H1 (cell line): ENCODE measurements at regions not wholly inside any gene's neighbourhood (a gene's known extent, or its start where the extent isn't known, plus 50 kb on each side); places are given as distances from the start of the nearest gene placed in this dataset.

Source experiments
- CTCF ChIA-PET: fragments of 300-600 bp; sonication (Branson Sonifier 250); formaldehyde crosslinking; loops from one replicate; lab custom pipeline; 2021; ENCODE audit not compliant: partially characterized antibody; lab: Charles Lee
- POLR2A ChIA-PET: fragments of 300-600 bp; sonication (Branson Sonifier 250); formaldehyde crosslinking; loops from one replicate; lab custom pipeline; 2021; ENCODE audit warnings: inconsistent platforms; ENCODE audit not compliant: partially characterized antibody; lab: Charles Lee
- DNase-seq, 2 experiments: peaks; one replicate each; pipeline versions ENCODE4 v3.0.0 to v3.0.0-alpha.2; 2010 to 2022; ENCODE audit warnings: low spot score in 2 of 2, low read depth in 1 of 2, mixed read lengths in 1 of 2
- FAIRE-seq: peaks from 2 replicates; lab custom pipeline; 2011; peaks lifted over from hg19 to GRCh38; lab: Jason Lieb, UNC
- H2AFZ ChIP-seq: 2 replicates; pipeline ENCODE4 v1.8.1; 2012; ENCODE audit warnings: low read length, inconsistent platforms
- H2AK5ac ChIP-seq: 2 replicates; pipeline ENCODE4 v1.6.1; 2013; ENCODE audit warnings: low read depth, low read length
- H2BK120ac ChIP-seq: replicated peaks from 2 replicates; pipeline ENCODE3; 2013; ENCODE audit warnings: low read depth, low read length, inconsistent platforms
- H2BK12ac ChIP-seq: 2 replicates; pipeline ENCODE4 v1.6.1; 2013; ENCODE audit warnings: low read depth, low read length
- H2BK15ac ChIP-seq: 2 replicates; pipeline ENCODE4 v1.6.1; 2013; ENCODE audit warnings: low read length
- H2BK20ac ChIP-seq: 2 replicates; pipeline ENCODE4 v1.6.1; 2013; ENCODE audit warnings: low read length
- H2BK5ac ChIP-seq: 2 replicates; pipeline ENCODE4 v1.6.1; 2013; ENCODE audit warnings: low read depth, low read length
- H3K14ac ChIP-seq: 2 replicates; pipeline ENCODE4 v1.6.1; 2013; ENCODE audit warnings: inconsistent platforms; ENCODE audit not compliant: insufficient read length
- H3K18ac ChIP-seq: 2 replicates; pipeline ENCODE4 v1.6.1; 2013; ENCODE audit warnings: low read length; ENCODE audit errors: extremely low read depth
- H3K23ac ChIP-seq: 2 replicates; pipeline ENCODE4 v1.6.1; 2013; ENCODE audit warnings: inconsistent platforms; ENCODE audit not compliant: insufficient read length
- H3K23me2 ChIP-seq: 2 replicates; pipeline ENCODE4 v1.6.1; 2013; ENCODE audit warnings: low read depth, low read length
- H3K27ac ChIP-seq: 2 replicates; pipeline ENCODE4 v1.6.1; 2011; ENCODE audit warnings: low read depth, low read length, inconsistent platforms
- H3K27me3 ChIP-seq, 4 experiments: replicated peaks in 1 of 4; 1 replicate in 1 of 4; 2 replicates in 3 of 4; pipeline versions ENCODE4 v1.6.1 to v1.8.1; 2011 to 2013; ENCODE audit warnings: low read length in 3 of 4, mild to moderate bottlenecking in 3 of 4, inconsistent platforms in 2 of 4, mixed read lengths in 2 of 4, moderate library complexity in 1 of 4; ENCODE audit not compliant: control insufficient read depth in 3 of 4, insufficient read depth in 3 of 4; ENCODE audit errors: extremely low read depth in 1 of 4
- H3K36me3 ChIP-seq, 4 experiments: 2 replicates each; pipeline versions ENCODE4 v1.6.1 to v1.8.1; 2011 to 2013; ENCODE audit warnings: mild to moderate bottlenecking in 4 of 4, low read length in 3 of 4, moderate library complexity in 2 of 4, control low read depth in 1 of 4, inconsistent platforms in 1 of 4; ENCODE audit not compliant: insufficient read depth in 4 of 4, control insufficient read depth in 2 of 4
- H3K4ac ChIP-seq: replicated peaks from 2 replicates; pipeline ENCODE3; 2013; ENCODE audit warnings: low read length, low read depth, mixed read lengths, inconsistent platforms; ENCODE audit not compliant: insufficient read length
- H3K4me1 ChIP-seq, 4 experiments: replicated peaks in 1 of 4; 1 replicate in 1 of 4; 2 replicates in 3 of 4; pipeline versions ENCODE4 v1.6.1 to v1.8.1; 2011 to 2013; ENCODE audit warnings: low read length in 3 of 4, inconsistent platforms in 2 of 4, mixed read lengths in 1 of 4; ENCODE audit not compliant: insufficient read depth in 4 of 4, control insufficient read depth in 3 of 4
- H3K4me2 ChIP-seq, 2 experiments: 2 replicates each; pipeline versions ENCODE4 v1.6.1 to v1.8.1; 2011 to 2013; ENCODE audit warnings: low read depth in 2 of 2, low read length in 2 of 2, control low read depth in 1 of 2, inconsistent platforms in 1 of 2, mild to moderate bottlenecking in 1 of 2; ENCODE audit not compliant: insufficient read depth in 1 of 2
- H3K4me3 ChIP-seq, 4 experiments: fragments of 200-600, 300-600 bp in 1 of 4; sonication (generic), shearing (Covaris generic), sonication (Bioruptor Twin) in 1 of 4; 2 replicates each; pipeline versions ENCODE4 v1.5.1 to v1.8.1; 2011 to 2016; ENCODE audit warnings: low read length in 4 of 4, low read depth in 3 of 4, control low read depth in 2 of 4, inconsistent platforms in 2 of 4, mild to moderate bottlenecking in 2 of 4, mixed read lengths in 1 of 4, moderate library complexity in 1 of 4; ENCODE audit not compliant: insufficient read depth in 2 of 4; ENCODE audit errors: extremely low read depth in 1 of 4
- H3K56ac ChIP-seq: replicated peaks from 2 replicates; pipeline ENCODE3; 2013; ENCODE audit warnings: low read depth, mild to moderate bottlenecking, mixed read lengths, low read length, inconsistent platforms; ENCODE audit not compliant: insufficient read length
- H3K79me1 ChIP-seq: 2 replicates; pipeline ENCODE4 v1.6.1; 2013; ENCODE audit warnings: low read depth, low read length, control low read depth
- H3K79me2 ChIP-seq, 2 experiments: 2 replicates each; pipeline versions ENCODE4 v1.6.1 to v1.8.1; 2012 to 2013; ENCODE audit warnings: low read length in 2 of 2, mild to moderate bottlenecking in 2 of 2, inconsistent platforms in 1 of 2; ENCODE audit not compliant: insufficient read depth in 2 of 2, control insufficient read depth in 1 of 2
- H3K9ac ChIP-seq, 4 experiments: replicated peaks in 1 of 4; 1 replicate in 1 of 4; 2 replicates in 3 of 4; pipeline versions ENCODE4 v1.6.1 to v1.8.1; 2011 to 2013; ENCODE audit warnings: low read depth in 3 of 4, low read length in 3 of 4, control low read depth in 2 of 4, mild to moderate bottlenecking in 2 of 4, moderate library complexity in 2 of 4, inconsistent platforms in 1 of 4; ENCODE audit errors: extremely low read depth in 1 of 4
- H3K9me3 ChIP-seq, 2 experiments: 2 replicates each; pipeline versions ENCODE4 v1.6.1 to v1.8.1; 2012 to 2013; ENCODE audit warnings: mild to moderate bottlenecking in 2 of 2, moderate library complexity in 2 of 2, control low read depth in 1 of 2, inconsistent platforms in 1 of 2, low read depth in 1 of 2, low read length in 1 of 2, mixed read lengths in 1 of 2; ENCODE audit not compliant: insufficient read depth in 2 of 2
- H4K20me1 ChIP-seq, 2 experiments: replicated peaks in 1 of 2; 2 replicates each; pipeline versions ENCODE3 to v1.8.1; 2011 to 2013; ENCODE audit warnings: inconsistent platforms in 2 of 2, low read length in 2 of 2, mild to moderate bottlenecking in 1 of 2; ENCODE audit not compliant: insufficient read depth in 2 of 2, control insufficient read depth in 1 of 2
- H4K5ac ChIP-seq: 2 replicates; pipeline ENCODE4 v1.6.1; 2013; ENCODE audit warnings: low read length, low read depth, mixed read lengths, inconsistent platforms; ENCODE audit not compliant: insufficient read length
- H4K8ac ChIP-seq: 2 replicates; pipeline ENCODE4 v1.8.0; 2013; ENCODE audit warnings: mild to moderate bottlenecking, moderate library complexity, low read length, inconsistent platforms; ENCODE audit not compliant: insufficient read depth; ENCODE audit errors: extremely low read depth
- H4K91ac ChIP-seq: replicated peaks from 2 replicates; pipeline ENCODE3; 2013; ENCODE audit warnings: low read length, mixed read lengths, inconsistent platforms; ENCODE audit not compliant: insufficient read length
- BCL11A ChIP-seq, 2 experiments: IDR thresholded peaks; one replicate each; pipeline ENCODE4 v1.6.1; 2011; ENCODE audit warnings: low read depth in 2 of 2, low read length in 2 of 2, mild to moderate bottlenecking in 2 of 2
- CBX5 ChIP-seq: fragments of 300-800, 300-1000 bp; sonication (generic); IDR thresholded peaks from 2 replicates; pipeline ENCODE4 v1.7.1; 2016; ENCODE audit warnings: antibody characterized with exemption, low read length, low read depth
- CBX8 ChIP-seq: fragments of 300-800, 300-1000 bp; sonication (generic); IDR thresholded peaks from 2 replicates; pipeline ENCODE4 v1.7.1; 2016; ENCODE audit warnings: low read depth, low read length, borderline replicate concordance
- CREB1 ChIP-seq: IDR thresholded peaks from 2 replicates; pipeline ENCODE4 v1.6.1; 2012; ENCODE audit warnings: inconsistent platforms
- CTBP2 ChIP-seq: IDR thresholded peaks from 2 replicates; pipeline ENCODE4 v1.7.0; 2011; ENCODE audit warnings: borderline replicate concordance, mild to moderate bottlenecking, moderate library complexity, mixed read lengths, low read length; ENCODE audit not compliant: insufficient read depth, insufficient read length
- EP300 ChIP-seq, 2 experiments: IDR thresholded peaks; 1 replicate in 1 of 2; 2 replicates in 1 of 2; pipeline ENCODE4 v1.6.1; 2011 to 2012; ENCODE audit warnings: low read depth in 2 of 2, low read length in 2 of 2, mild to moderate bottlenecking in 2 of 2, borderline replicate concordance in 1 of 2, inconsistent platforms in 1 of 2, moderate library complexity in 1 of 2
- GABPA ChIP-seq: IDR thresholded peaks from 2 replicates; pipeline ENCODE4 v1.6.1; 2011; ENCODE audit warnings: mild to moderate bottlenecking, low read length, moderate library complexity, borderline replicate concordance; ENCODE audit not compliant: insufficient read depth
- RBBP5 ChIP-seq: IDR thresholded peaks from 2 replicates; pipeline ENCODE4 v1.7.1; 2012; ENCODE audit warnings: low read depth, mild to moderate bottlenecking, inconsistent platforms, low read length, moderate library complexity, borderline replicate concordance
- SIX5 ChIP-seq: IDR thresholded peaks from 2 replicates; pipeline ENCODE4 v1.6.1; 2011; ENCODE audit warnings: mild to moderate bottlenecking, low read depth, low read length
- SP1 ChIP-seq: IDR thresholded peaks from 2 replicates; pipeline ENCODE4 v1.6.1; 2011; ENCODE audit warnings: low read depth, low read length
- SUZ12 ChIP-seq: fragments of 200-600 bp; sonication (generic); IDR thresholded peaks from 2 replicates; pipeline ENCODE4 v1.6.1; 2012; ENCODE audit warnings: mild to moderate bottlenecking, inconsistent platforms, low read length, moderate library complexity, mixed read lengths
- TBP ChIP-seq: IDR thresholded peaks from 2 replicates; pipeline ENCODE4 v1.6.1; 2011; ENCODE audit warnings: low read depth, low read length, improper control_type of control experiment
- WGBS, 2 experiments: shearing (Covaris generic) in 1 of 2; methylation state at CpG; one replicate each; pipeline versions ENCODE4 v1.1.6 to v1.1.7; 2013 to 2015; ENCODE audit warnings: low lambda C conversion rate in 2 of 2, mixed read lengths in 2 of 2, inconsistent platforms in 1 of 2, low coverage in 1 of 2, missing lambda C conversion rate in 1 of 2; ENCODE audit not compliant: insufficient replicate concordance in 2 of 2, insufficient coverage in 1 of 2, insufficient read length in 1 of 2; ENCODE audit errors: extremely low coverage in 1 of 2, missing lambda C conversion rate in 1 of 2; 5-methylcytosine and 5-hydroxymethylcytosine counted together
- TF ChIP-seq, protein P1 (sequence below): IDR thresholded peaks from 2 replicates; pipeline ENCODE4 v1.6.1; 2012; ENCODE audit warnings: inconsistent platforms
- TF ChIP-seq, protein P2 (sequence below): IDR thresholded peaks from 2 replicates; pipeline ENCODE4 v1.6.1; 2011; ENCODE audit warnings: low read depth, mild to moderate bottlenecking, low read length; ENCODE audit not compliant: insufficient read depth

GRCh38 chr1:194917769-194918168 lies 1690.5 kb downstream of the KCNT2 start:
- FAIRE-seq (no peak), DNase-seq (no peak)
- Histone ChIP-seq H3K4me2 (no peak overlapping the region), H2BK5ac (no peak overlapping the region), H2BK120ac (no peak overlapping the region), H4K8ac (no peak overlapping the region), H3K27ac (no peak overlapping the region), H2AFZ (peak overlapping the region; percentile 13; the same call in 1 of the 2 replicates), H4K5ac (no peak overlapping the region), H3K4me3 (no peak overlapping the region), H3K56ac (no peak overlapping the region), H4K91ac (no peak overlapping the region), H2BK15ac (no peak overlapping the region), H3K27me3 (no peaks in the 10 kb centered on the region), H3K4me1 (peaks cover 0 to 3% (median 0%) of the 10 kb centered on the region in 4 experiments; a peak in 1 of 7 replicates), H3K79me1 (no peaks in the 10 kb centered on the region), H3K4ac (no peak overlapping the region), H3K9ac (no peak overlapping the region), H2AK5ac (no peak overlapping the region), H3K36me3 (no peaks in the 10 kb centered on the region), H3K9me3 (no peaks in the 10 kb centered on the region), H3K79me2 (no peaks in the 10 kb centered on the region), H3K23me2 (no peaks in the 10 kb centered on the region), H2BK20ac (no peak overlapping the region), H2BK12ac (no peak overlapping the region), H3K23ac (no peak overlapping the region), H3K18ac (no peak overlapping the region), H3K14ac (no peak overlapping the region), H4K20me1 (no peaks in the 10 kb centered on the region)
- POLR2A ChIA-PET, result no interaction called here
- WGBS, 2 experiments, result 89% methylated on average over 4 of the region's 4 CpGs; no CpG with 5 or more reads in 1 of the 2 experiments
- CTCF ChIA-PET, result no interaction called here
- TF ChIP-seq GABPA (no peak), CBX8 (no peak), RBBP5 (no peak), CREB1 (no peak), TBP (no peak), CTBP2 (no peak), BCL11A (IDR thresholded peaks at IDR 0.05; ENCODE audit: low read depth in 2 of 2, low read length in 2 of 2) (no peak), EP300 (IDR thresholded peaks at IDR 0.05; ENCODE audit: borderline replicate concordance in 1 of 2, low read depth in 2 of 2, low read length in 2 of 2) (no peak), CBX5 (no peak), SUZ12 (no peak), SIX5 (no peak), SP1 (no peak)
- TF ChIP-seq, protein P1, sequence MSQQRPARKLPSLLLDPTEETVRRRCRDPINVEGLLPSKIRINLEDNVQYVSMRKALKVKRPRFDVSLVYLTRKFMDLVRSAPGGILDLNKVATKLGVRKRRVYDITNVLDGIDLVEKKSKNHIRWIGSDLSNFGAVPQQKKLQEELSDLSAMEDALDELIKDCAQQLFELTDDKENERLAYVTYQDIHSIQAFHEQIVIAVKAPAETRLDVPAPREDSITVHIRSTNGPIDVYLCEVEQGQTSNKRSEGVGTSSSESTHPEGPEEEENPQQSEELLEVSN, result no peak
- TF ChIP-seq, protein P2, sequence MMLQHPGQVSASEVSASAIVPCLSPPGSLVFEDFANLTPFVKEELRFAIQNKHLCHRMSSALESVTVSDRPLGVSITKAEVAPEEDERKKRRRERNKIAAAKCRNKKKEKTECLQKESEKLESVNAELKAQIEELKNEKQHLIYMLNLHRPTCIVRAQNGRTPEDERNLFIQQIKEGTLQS, result no peak
